HEK293 (cell line): ENCODE measurements at regions not wholly inside any gene's neighbourhood (a gene's known extent, or its start where the extent isn't known, plus 50 kb on each side); places are given as distances from the start of the nearest gene placed in this dataset.
"Not testable (repeated sequence)": the region's sequence is repeated elsewhere in the genome, so short reads cannot be mapped to it uniquely, and the experiment has no call there.

ENCODE experiments used
- CTCF ChIA-PET: fragments of 350-600 bp; formaldehyde crosslinking; extraction: SDS; loops from one replicate; lab custom pipeline; 2021; ENCODE audit warnings: antibody characterized with exemption; lab: Yijun Ruan, JAX
- POLR2A ChIA-PET: fragments of 300-600 bp; formaldehyde crosslinking; extraction: SDS; loops from one replicate; lab custom pipeline; 2020; ENCODE audit warnings: antibody characterized with exemption, inconsistent platforms; lab: Yijun Ruan, JAX
- H3K27ac ChIP-seq: fragments of 200-500 bp; sonication (Bioruptor generic); 2 replicates; pipeline ENCODE4 v1.5.1; 2014; ENCODE audit warnings: low read depth, low read length, control low read depth, inconsistent platforms; ENCODE audit errors: extremely low read depth
- H3K36me3 ChIP-seq, 2 experiments: fragments of 200-500 bp in 1 of 2; sonication (Bioruptor generic) in 1 of 2; 1 replicate in 1 of 2; 2 replicates in 1 of 2; pipeline ENCODE4 v1.5.1; 2014 to 2017; ENCODE audit warnings: inconsistent platforms in 2 of 2, low read length in 2 of 2; ENCODE audit not compliant: control insufficient read depth in 2 of 2, insufficient read depth in 1 of 2
- H3K4me1 ChIP-seq: fragments of 200-500 bp; sonication (Bioruptor generic); 2 replicates; pipeline ENCODE4 v1.5.1; 2014; ENCODE audit warnings: mild to moderate bottlenecking, low read length, inconsistent platforms; ENCODE audit not compliant: control insufficient read depth, insufficient read depth
- H3K4me3 ChIP-seq: 2 replicates; pipeline ENCODE4 v1.5.1; 2011; ENCODE audit warnings: low read depth, mild to moderate bottlenecking, control low read depth, low read length, moderate library complexity
- H3K9me3 ChIP-seq: fragments of 200-500 bp; sonication (Bioruptor generic); 2 replicates; pipeline ENCODE4 v1.5.1; 2014; ENCODE audit warnings: low read depth, low read length, inconsistent platforms; ENCODE audit not compliant: control insufficient read depth, insufficient read depth
- BCL6B ChIP-seq: fragments of 450-650 bp; formaldehyde crosslinking; IDR thresholded peaks from 2 replicates; pipeline ENCODE4 v1.5.1; 2017; ENCODE audit warnings: missing biosample characterization, missing genetic modification characterization
- OSR2 ChIP-seq: fragments of 450-650 bp; formaldehyde crosslinking; IDR thresholded peaks from 2 replicates; pipeline ENCODE4 v1.5.1; 2016; ENCODE audit warnings: missing biosample characterization, missing genetic modification characterization
- TSHZ1 ChIP-seq: fragments of 450-650 bp; formaldehyde crosslinking; IDR thresholded peaks from 2 replicates; pipeline ENCODE4 v1.5.1; 2016; ENCODE audit warnings: missing biosample characterization, missing genetic modification characterization, borderline replicate concordance
- WT1 ChIP-seq: fragments of 450-650 bp; formaldehyde crosslinking; IDR thresholded peaks from 2 replicates; pipeline ENCODE4 v1.5.1; 2016; ENCODE audit warnings: missing biosample characterization, missing genetic modification characterization
- YY1 ChIP-seq: fragments of 450-650 bp; formaldehyde crosslinking; IDR thresholded peaks from 2 replicates; pipeline ENCODE4 v1.5.1; 2018; ENCODE audit warnings: missing biosample characterization, missing genetic modification characterization
- ZNF10 ChIP-seq: fragments of 450-650 bp; formaldehyde crosslinking; IDR thresholded peaks from 2 replicates; pipeline ENCODE4 v1.5.1; 2017; ENCODE audit warnings: missing biosample characterization, missing genetic modification characterization
- ZNF157 ChIP-seq: fragments of 450-650 bp; formaldehyde crosslinking; IDR thresholded peaks from 2 replicates; pipeline ENCODE4 v1.5.1; 2016; ENCODE audit warnings: missing biosample characterization, missing genetic modification characterization
- ZNF555 ChIP-seq: fragments of 450-650 bp; formaldehyde crosslinking; conservative IDR thresholded peaks from 2 replicates; pipeline ENCODE4 v1.5.1; 2017; ENCODE audit warnings: missing biosample characterization, mild to moderate bottlenecking, missing genetic modification characterization, inconsistent platforms
- ZNF558 ChIP-seq: fragments of 450-650 bp; formaldehyde crosslinking; IDR thresholded peaks from 2 replicates; pipeline ENCODE4 v1.5.1; 2016; ENCODE audit warnings: missing biosample characterization, missing genetic modification characterization
- ZNF645 ChIP-seq: fragments of 450-650 bp; formaldehyde crosslinking; IDR thresholded peaks from 2 replicates; pipeline ENCODE4; 2016; ENCODE audit warnings: missing biosample characterization, missing genetic modification characterization
- ZNF692 ChIP-seq: fragments of 450-650 bp; formaldehyde crosslinking; IDR thresholded peaks from 2 replicates; pipeline ENCODE4 v1.5.1; 2016; ENCODE audit warnings: missing biosample characterization, missing genetic modification characterization
- ZNF76 ChIP-seq: fragments of 450-650 bp; formaldehyde crosslinking; IDR thresholded peaks from 2 replicates; pipeline ENCODE4; 2016; ENCODE audit warnings: low read depth, missing biosample characterization, missing genetic modification characterization, borderline replicate concordance

GRCh38 chr6:48983968-48984367 lies 479.1 kb downstream of the MMUT start:
- H3K4me1 ChIP-seq, H3K4me3 ChIP-seq, H3K9me3 ChIP-seq, H3K27ac ChIP-seq, POLR2A ChIA-PET, H3K36me3 ChIP-seq: not testable (repeated sequence)
- CTCF ChIA-PET: interaction anchor here (0.6 kb wide), 1 partner anchor 451 kb away, joined by 3 read pairs; no protein-coding TSS in a partner anchor

GRCh38 chr6:48983377-48983776 lies 479.7 kb downstream of the MMUT start:
- no peaks in the 10 kb centered on the region for H3K36me3 ChIP-seq
- ChIA-PET CTCF (interaction anchor here (0.6 kb wide), 1 partner anchor 452 kb away, joined by 3 read pairs; no protein-coding TSS in a partner anchor), POLR2A (no interaction called here)

GRCh38 chr6:48979806-48980205 lies 483.2 kb downstream of the MMUT start:
- Histone ChIP-seq H3K36me3 (no peaks in the 10 kb centered on the region), H3K4me3 (no peak overlapping the region), H3K27ac (no peak overlapping the region), H3K9me3 (no peaks in the 10 kb centered on the region), H3K4me1 (no peaks in the 10 kb centered on the region)
- ChIA-PET POLR2A (no interaction called here), CTCF (no interaction called here)
- TF ChIP-seq OSR2 (no peak), BCL6B (tag by site-specific recombination) (no peak)

More at GRCh38 chr6:48983377-48983776, 479.7 kb downstream of the MMUT start:
- Histone ChIP-seq H3K4me1 (no peaks in the 10 kb centered on the region), H3K4me3 (no peak overlapping the region), H3K9me3 (no peaks in the 10 kb centered on the region), H3K27ac (no peak overlapping the region)
- TF ChIP-seq ZNF558 (tag by site-specific recombination): no peak

GRCh38 chr6:48979085-48979484 lies 484.0 kb downstream of the MMUT start:
- POLR2A ChIA-PET: no interaction called here
- CTCF ChIA-PET: no interaction called here
- H3K27ac ChIP-seq: no peak overlapping the region

More at GRCh38 chr6:48979085-48979484, 484.0 kb downstream of the MMUT start:
- no peak for TF ChIP-seq ZNF692 (tag by site-specific recombination)
- no peak for TF ChIP-seq TSHZ1 (tag by site-specific recombination)
- no peak for TF ChIP-seq ZNF76
- no peak for TF ChIP-seq WT1 (tag by site-specific recombination)
- TF ChIP-seq ZNF645: no peak
- no peak for TF ChIP-seq ZNF157
- no peak for TF ChIP-seq YY1 (tag by site-specific recombination)
- no peak for TF ChIP-seq ZNF10 (tag by site-specific recombination)
- no peak for TF ChIP-seq ZNF555
- H3K9me3 ChIP-seq: no peaks in the 10 kb centered on the region
- H3K36me3 ChIP-seq: no peaks in the 10 kb centered on the region
- H3K4me1 ChIP-seq: no peaks in the 10 kb centered on the region
- no peak overlapping the region for H3K4me3 ChIP-seq
